HG03558 (cell line): ENCODE measurements at regions not wholly inside any gene's neighbourhood (a gene's known extent, or its start where the extent isn't known, plus 50 kb on each side); places are given as distances from the start of the nearest gene placed in this dataset.
"Not testable (repeated sequence)": the region's sequence is repeated elsewhere in the genome, so short reads cannot be mapped to it uniquely, and the experiment has no call there.

ENCODE experiments used
- ATAC-seq: cut with Tn5 transposase; IDR thresholded peaks from one replicate; pipeline ENCODE4 v1.9.1; 2021; ENCODE audit warnings: moderate number of reproducible peaks; ENCODE audit not compliant: unreplicated experiment; ENCODE audit errors: extremely low read depth

GRCh38 chrX:8105531-8105930, 65.5 kb downstream of the VCX2 start:
- no peak for ATAC-seq

GRCh38 chrX:8103655-8104054, 67.4 kb downstream of the VCX2 start:
- ATAC-seq: no peak

GRCh38 chrX:8091510-8091909, 79.6 kb downstream of the VCX2 start:
- ATAC-seq: no peak

- no peak for ATAC-seq
These were observed 80.2 kb downstream of the VCX2 start for GRCh38 chrX:8090906-8091305.

- no peak for ATAC-seq
These were observed 80.6 kb downstream of the VCX2 start for GRCh38 chrX:8090482-8090881.

- ATAC-seq: no peak
These were observed 81.9 kb downstream of the VCX2 start for GRCh38 chrX:8089141-8089540.

GRCh38 chrX:8084006-8084405, 87.1 kb downstream of the VCX2 start:
- no peak for ATAC-seq

GRCh38 chrX:8083286-8083685, 87.8 kb downstream of the VCX2 start:
- no peak for ATAC-seq

GRCh38 chrX:8075636-8076035, 95.4 kb downstream of the VCX2 start:
- ATAC-seq: no peak

GRCh38 chrX:8067754-8068462, 103.2 kb downstream of the VCX2 start:
- ATAC-seq: no peak

GRCh38 chrX:8052909-8053308, 118.2 kb downstream of the VCX2 start:
- ATAC-seq: no peak

GRCh38 chrX:8049827-8050226, 121.2 kb downstream of the VCX2 start:
- ATAC-seq: no peak

- ATAC-seq: no peak
These were observed 121.3 kb upstream of the PNPLA4 start for GRCh38 chrX:8048466-8048865.

- no peak for ATAC-seq
These were observed 117.7 kb upstream of the PNPLA4 start for GRCh38 chrX:8044947-8045346.

GRCh38 chrX:8043546-8043945, 116.3 kb upstream of the PNPLA4 start:
- ATAC-seq: no peak

GRCh38 chrX:8043121-8043520, 115.9 kb upstream of the PNPLA4 start:
- ATAC-seq: no peak

GRCh38 chrX:8042304-8042703, 115.1 kb upstream of the PNPLA4 start:
- no peak for ATAC-seq

- ATAC-seq: not testable (repeated sequence)
These were observed 112.5 kb upstream of the PNPLA4 start for GRCh38 chrX:8039711-8040110.

- ATAC-seq: no peak
These were observed 110.6 kb upstream of the PNPLA4 start for GRCh38 chrX:8037593-8038348.

GRCh38 chrX:8036914-8037313, 109.7 kb upstream of the PNPLA4 start:
- ATAC-seq: no peak

GRCh38 chrX:8034058-8034457, 106.8 kb upstream of the PNPLA4 start:
- ATAC-seq: no peak

GRCh38 chrX:8033175-8033574, 106.0 kb upstream of the PNPLA4 start:
- no peak for ATAC-seq
